NCI-H1092 (cell line): ENCODE measurements at regions not wholly inside any gene's neighbourhood (a gene's known extent, or its start where the extent isn't known, plus 50 kb on each side); places are given as distances from the start of the nearest gene placed in this dataset.
"Not testable (repeated sequence)": the region's sequence is repeated elsewhere in the genome, so short reads cannot be mapped to it uniquely, and the experiment has no call there.

Experiments used
- DNase-seq: peaks from one replicate; lab custom pipeline; 2025; lab: John Stamatoyannopoulos, UW

- no peak for DNase-seq
Measured at GRCh38 chr12:105641749-105642148, 311.3 kb downstream of the C12orf75 start.

DNA sequence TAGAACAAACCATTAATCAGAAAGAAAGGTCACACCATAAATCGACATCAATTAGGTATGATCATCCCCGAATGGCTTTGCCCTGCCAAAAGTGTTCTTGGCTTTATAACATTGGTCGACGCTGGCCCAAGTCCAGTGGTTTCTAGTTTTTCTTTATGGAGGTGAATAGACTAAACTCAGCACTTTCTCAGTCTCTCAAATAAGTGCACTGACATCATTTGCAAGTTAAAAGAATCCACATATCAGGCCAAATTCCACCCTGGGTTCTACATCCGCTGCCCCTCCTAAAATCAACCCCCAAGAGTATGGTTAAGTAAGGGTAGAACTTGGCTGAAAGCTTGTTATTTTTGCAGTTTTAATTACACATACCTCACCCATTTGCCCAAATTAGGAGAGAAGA is 314.3 kb downstream of the C12orf75 start:
- no peak for DNase-seq

DNA sequence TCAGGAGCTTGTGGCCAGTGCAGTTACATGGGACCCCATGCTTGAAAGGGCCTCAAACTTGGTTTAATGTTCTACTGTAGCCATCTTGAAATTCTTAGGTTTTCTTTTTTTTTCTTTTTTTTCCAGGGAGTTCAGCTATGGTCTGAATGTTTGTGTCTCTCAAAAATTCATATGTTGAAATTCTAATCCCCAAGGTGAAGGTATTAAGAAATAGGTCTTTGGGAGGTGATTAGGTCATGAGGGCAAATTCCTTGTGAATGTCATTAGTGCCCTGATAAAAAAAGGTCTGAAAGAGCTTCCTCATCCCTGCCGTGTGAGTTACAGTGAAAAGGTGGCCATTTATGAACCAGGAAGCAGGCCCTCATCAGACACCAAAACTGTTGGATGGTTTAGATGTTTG is 324.1 kb downstream of the C12orf75 start:
- DNase-seq, result no peak

DNA sequence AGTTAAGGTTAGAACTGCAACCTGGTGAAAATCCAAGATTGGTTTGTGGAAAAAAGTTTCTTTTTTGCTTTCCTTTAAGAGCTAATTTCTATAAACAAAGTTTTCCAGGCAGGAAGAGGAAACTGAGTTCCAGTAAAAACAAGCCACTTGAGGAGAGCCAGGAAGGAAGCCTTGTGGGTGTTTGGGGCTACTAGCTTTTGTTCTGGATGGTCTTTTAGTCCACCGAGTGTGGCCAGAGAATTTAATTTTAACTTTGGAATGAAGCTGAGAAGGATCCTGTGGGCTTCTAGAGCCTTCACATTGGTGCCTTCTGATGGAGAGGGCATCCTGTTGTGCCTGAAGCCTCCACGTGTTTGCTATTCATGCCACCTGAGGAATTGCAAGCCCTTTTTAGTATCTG is 327.9 kb downstream of the C12orf75 start:
- no peak for DNase-seq

- no peak for DNase-seq
Measured at GRCh38 chr12:105659355-105660075, 329.0 kb downstream of the C12orf75 start.

DNA sequence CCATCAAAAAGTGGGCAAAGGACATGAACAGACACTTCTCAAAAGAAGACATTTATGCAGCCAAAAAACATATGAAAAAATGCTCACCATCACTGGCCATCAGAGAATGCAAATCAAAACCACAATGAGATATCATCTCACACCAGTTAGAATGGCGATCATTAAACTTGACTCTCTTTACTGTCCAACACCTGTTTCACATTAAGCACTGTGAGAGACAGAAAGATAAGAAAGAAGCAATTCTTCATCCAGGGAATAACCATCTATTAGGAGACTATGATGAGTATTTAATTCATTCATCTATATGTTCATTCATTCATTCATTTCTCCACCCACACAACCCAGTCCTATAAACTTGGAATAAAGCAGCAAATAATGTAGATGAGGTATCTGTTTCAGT is 334.3 kb downstream of the C12orf75 start:
- not testable (repeated sequence) for DNase-seq

DNA sequence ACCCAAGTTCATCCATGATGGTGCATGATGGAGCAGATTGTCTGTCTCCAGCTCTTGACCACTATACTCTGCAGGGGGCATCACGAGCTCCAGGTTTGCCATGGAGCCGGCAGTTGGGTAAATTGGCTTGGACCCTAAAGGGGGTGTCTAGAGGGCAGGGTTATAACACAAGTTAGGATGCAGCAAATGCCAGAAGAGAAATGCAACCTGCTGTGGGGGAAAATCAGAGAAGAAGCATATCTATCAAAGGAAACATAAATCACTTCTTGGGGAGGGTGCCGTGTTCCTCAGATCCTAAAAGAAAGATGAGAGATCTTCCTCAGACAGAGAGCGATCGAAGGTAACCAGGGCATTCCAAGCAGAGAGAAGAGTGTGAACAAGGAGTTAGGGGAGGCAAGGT is 334.9 kb downstream of the C12orf75 start:
- no peak for DNase-seq

DNA sequence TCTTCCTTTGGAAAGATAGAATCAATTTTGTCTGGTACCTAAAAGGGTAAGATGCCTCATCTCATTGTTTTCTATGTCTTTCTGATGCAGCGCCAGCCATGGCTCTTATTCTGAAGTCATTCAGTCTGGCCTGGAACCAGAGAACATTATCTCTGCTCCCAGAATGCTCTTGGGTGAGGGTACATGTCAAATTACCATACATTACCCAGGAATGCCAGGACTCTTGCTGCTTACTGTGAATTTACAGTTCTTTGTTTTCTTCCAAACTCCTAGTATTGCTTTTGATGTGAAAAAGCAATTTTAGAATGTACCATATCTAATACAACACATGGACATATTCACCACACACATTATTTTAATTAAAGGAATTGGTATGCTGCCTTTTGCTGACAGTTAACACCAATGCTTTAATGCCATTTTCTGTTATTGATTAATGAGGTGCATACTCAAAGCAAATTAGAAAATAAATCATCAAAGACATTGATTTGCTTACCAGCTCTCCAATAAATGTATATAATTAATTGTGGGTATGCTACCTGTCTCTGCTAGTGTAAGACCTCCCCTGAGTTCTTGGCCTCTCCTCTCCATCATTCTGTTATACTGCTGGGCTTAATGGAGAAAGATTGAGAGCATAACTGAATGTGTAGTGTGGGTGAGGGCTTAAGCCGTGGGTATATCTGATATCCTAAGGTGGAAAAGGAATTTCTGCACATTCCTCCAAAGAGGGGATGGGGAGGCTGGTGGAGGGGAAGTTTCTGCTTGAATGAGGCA is 337.7 kb downstream of the C12orf75 start:
- DNase-seq, result no peak

DNA sequence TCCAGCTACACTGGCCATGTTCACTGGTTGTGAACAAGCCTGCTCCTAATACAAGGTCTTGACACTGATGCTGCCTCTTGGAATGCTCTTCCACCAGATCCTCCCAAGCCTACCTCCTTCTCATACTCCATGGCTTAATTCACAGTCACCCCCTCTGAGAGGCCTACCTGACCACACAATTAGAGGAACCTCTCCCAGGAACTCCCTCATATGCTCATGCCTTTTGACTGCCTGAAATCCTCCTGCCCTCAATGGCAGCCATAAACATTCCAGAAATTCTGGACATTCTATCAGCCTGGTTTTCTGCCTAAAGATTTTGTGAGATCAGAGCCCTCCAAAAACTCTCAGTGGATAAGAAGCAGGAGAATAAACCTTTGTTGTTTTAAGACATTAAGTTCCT is 340.2 kb downstream of the C12orf75 start:
- DNase-seq, result no peak

DNA sequence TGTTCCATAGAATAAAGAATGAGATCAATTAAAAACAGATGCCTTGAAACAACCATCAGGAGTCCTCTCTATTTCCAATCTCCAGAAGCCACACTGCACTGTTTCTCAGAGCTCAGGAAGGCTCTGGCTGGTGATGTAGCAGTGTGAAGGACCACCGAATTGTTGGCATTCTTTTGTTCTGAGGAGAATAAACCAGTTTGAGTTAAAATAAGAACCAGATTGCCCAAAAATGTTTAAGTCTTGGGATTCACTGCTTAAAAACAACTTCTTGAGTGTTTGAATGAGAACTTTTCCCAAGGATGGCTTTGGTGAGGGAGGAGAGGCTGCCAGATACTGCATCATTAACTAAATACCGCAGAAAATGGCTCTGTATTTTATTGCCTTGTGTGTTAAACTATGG is 341.2 kb downstream of the C12orf75 start:
- DNase-seq, result no peak

GRCh38 chr12:105672121-105672975 is 341.9 kb downstream of the C12orf75 start:
- DNase-seq, result no peak

- no peak for DNase-seq
Measured at GRCh38 chr12:105674871-105675699, 344.6 kb downstream of the C12orf75 start.

- peak; percentile 2 for DNase-seq
Measured at GRCh38 chr12:105676694-105677093, 346.2 kb downstream of the C12orf75 start.

- DNase-seq, result no peak
Measured at GRCh38 chr12:105677672-105678071, 347.2 kb downstream of the C12orf75 start.

- DNase-seq, result no peak
Measured at GRCh38 chr12:105679982-105680381, 349.5 kb downstream of the C12orf75 start.

GRCh38 chr12:105681341-105681740 is 350.9 kb downstream of the C12orf75 start:
- no peak for DNase-seq

- not testable (repeated sequence) for DNase-seq
Measured at GRCh38 chr12:105682821-105683220, 352.3 kb downstream of the C12orf75 start.

- not testable (repeated sequence) for DNase-seq
Measured at GRCh38 chr12:105683836-105684235, 353.3 kb downstream of the C12orf75 start.

DNA sequence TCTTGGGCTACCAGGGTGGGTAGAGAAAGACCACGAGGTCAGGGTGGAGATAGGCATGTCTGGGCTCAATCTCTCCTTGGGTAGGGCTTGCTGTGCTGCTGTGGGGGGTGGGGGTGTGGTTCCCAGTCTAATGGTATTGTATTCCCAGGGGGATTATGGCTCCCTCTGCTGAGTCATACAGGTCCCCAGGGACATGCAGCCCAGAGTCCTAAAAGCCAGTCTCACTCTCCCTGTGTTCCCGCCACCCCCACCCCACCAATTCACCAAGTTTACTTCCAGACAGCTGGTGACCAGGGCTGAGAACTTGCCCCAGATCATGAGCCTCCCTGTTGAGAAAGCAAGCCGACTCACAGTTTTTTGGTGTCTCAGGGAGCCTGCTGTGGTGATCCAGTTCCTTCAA is 367.6 kb downstream of the C12orf75 start:
- no peak for DNase-seq

DNA sequence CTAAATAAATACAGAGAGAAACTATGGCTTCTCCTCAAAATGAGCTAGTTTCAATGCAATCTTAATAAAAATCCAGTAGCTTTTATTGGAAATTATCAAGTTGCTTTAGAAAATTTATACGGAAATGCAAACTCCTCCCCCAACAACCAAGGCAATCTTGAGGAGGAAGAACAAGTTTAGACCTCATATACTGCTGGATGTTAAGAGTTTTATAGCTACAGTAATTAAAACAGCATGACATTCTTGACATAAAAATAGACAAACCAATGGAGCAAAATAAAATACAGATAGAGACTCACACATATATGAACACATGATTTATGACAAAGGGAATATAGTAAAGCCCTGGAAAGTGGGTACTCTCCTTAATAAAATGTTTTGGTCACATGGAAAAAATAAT is 368.7 kb downstream of the C12orf75 start:
- DNase-seq, result no peak

- no peak for DNase-seq
Measured at GRCh38 chr12:105704787-105705186, 374.3 kb downstream of the C12orf75 start.

DNA sequence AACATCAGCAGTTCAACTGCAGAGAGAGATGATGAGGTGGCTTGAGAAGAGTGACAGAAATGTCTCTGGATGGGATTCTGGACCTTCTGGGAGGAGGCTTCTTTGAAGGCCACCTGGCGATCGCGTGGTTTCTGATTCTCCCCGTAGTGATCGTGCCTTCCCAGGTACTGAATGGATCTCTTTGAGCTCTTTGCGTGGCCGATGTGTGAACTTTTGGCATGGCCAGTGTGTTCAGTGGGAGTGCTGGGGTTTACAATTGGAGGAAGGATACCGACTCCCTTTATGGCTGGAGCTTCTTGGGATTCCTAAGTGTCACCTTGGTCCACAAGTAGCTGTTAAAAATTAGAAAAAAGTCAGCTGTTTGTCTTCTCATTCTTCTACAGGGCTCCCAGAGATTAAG is 374.7 kb downstream of the C12orf75 start:
- DNase-seq, result no peak
